Hepatocyte (in vitro differentiated cells): ENCODE measurements at regions not wholly inside any gene's neighbourhood (a gene's known extent, or its start where the extent isn't known, plus 50 kb on each side); places are given as distances from the start of the nearest gene placed in this dataset.

Source experiments
- DNase-seq: peaks from one replicate; pipeline ENCODE4 v3.0.0-alpha.2; 2016; ENCODE audit warnings: low spot score
- H2AFZ ChIP-seq: fragments of 200-600 bp; sonication (generic); 2 replicates; pipeline ENCODE4 v1.6.0; 2016; ENCODE audit warnings: antibody characterized with exemption, mild to moderate bottlenecking
- H3K27ac ChIP-seq: fragments of 200-600 bp; sonication (generic); 2 replicates; pipeline ENCODE4 v1.5.1; 2016; ENCODE audit warnings: mild to moderate bottlenecking
- H3K27me3 ChIP-seq: fragments of 200-600 bp; sonication (generic); 2 replicates; pipeline ENCODE4 v1.6.1; 2016
- H3K36me3 ChIP-seq: fragments of 200-600 bp; sonication (generic); replicated peaks from 2 replicates; pipeline ENCODE4 v1.5.1; 2016; ENCODE audit warnings: low read depth; ENCODE audit not compliant: insufficient read depth
- H3K4me1 ChIP-seq: fragments of 200-600 bp; sonication (generic); 2 replicates; pipeline ENCODE4 v1.5.1; 2016; ENCODE audit warnings: mild to moderate bottlenecking, moderate library complexity; ENCODE audit not compliant: insufficient read depth
- H3K4me2 ChIP-seq: fragments of 200-600 bp; sonication (generic); 2 replicates; pipeline ENCODE4 v1.6.0; 2016
- H3K4me3 ChIP-seq: fragments of 200-600 bp; sonication (generic); 2 replicates; pipeline ENCODE4 v1.5.1; 2016; ENCODE audit warnings: mild to moderate bottlenecking
- H3K79me2 ChIP-seq: fragments of 200-600 bp; sonication (generic); 2 replicates; pipeline ENCODE4 v1.6.0; 2017; ENCODE audit warnings: mild to moderate bottlenecking
- H3K9me2 ChIP-seq: fragments of 200-600 bp; sonication (generic); replicated peaks from 2 replicates; pipeline ENCODE4 v1.6.0; 2017; ENCODE audit warnings: mild to moderate bottlenecking; ENCODE audit not compliant: insufficient read depth
- H3K9me3 ChIP-seq: fragments of 200-600 bp; sonication (generic); 2 replicates; pipeline ENCODE4 v1.5.1; 2016; ENCODE audit warnings: low read depth, mild to moderate bottlenecking
- H4K20me1 ChIP-seq: fragments of 200-600 bp; sonication (generic); 2 replicates; pipeline ENCODE4 v1.6.0; 2016; ENCODE audit warnings: mild to moderate bottlenecking; ENCODE audit not compliant: insufficient read depth, poor library complexity, severe bottlenecking
- EZH2 ChIP-seq: fragments of 200-600 bp; sonication (generic); IDR thresholded peaks from 2 replicates; pipeline ENCODE4 v1.6.1; 2016; ENCODE audit warnings: antibody characterized with exemption, mild to moderate bottlenecking, borderline replicate concordance
- EZH2phosphoT487 ChIP-seq: fragments of 200-600 bp; sonication (generic); IDR thresholded peaks from one replicate; pipeline ENCODE4 v1.6.1; 2018; ENCODE audit warnings: antibody characterized with exemption, mild to moderate bottlenecking, low read depth, moderate library complexity; ENCODE audit not compliant: unreplicated experiment, severe bottlenecking
- WGBS: methylation state at CpG from one replicate; pipeline ENCODE4 v1.1.6; 2016; ENCODE audit warnings: low lambda C conversion rate; ENCODE audit errors: missing lambda C conversion rate; 5-methylcytosine and 5-hydroxymethylcytosine counted together
- TF ChIP-seq, protein P1 (sequence below): fragments of 200-600 bp; sonication (generic); IDR thresholded peaks from 2 replicates; pipeline ENCODE4 v1.5.1; 2016; ENCODE audit warnings: antibody characterized with exemption, mild to moderate bottlenecking; ENCODE audit not compliant: poor library complexity

GRCh38 chr7:86002858-86003257 is 640.9 kb upstream of the GRM3 start:
- no peaks in the 10 kb centered on the region for H3K79me2 ChIP-seq
- no peaks in the 10 kb centered on the region for H3K9me2 ChIP-seq
- TF ChIP-seq, protein P1, sequence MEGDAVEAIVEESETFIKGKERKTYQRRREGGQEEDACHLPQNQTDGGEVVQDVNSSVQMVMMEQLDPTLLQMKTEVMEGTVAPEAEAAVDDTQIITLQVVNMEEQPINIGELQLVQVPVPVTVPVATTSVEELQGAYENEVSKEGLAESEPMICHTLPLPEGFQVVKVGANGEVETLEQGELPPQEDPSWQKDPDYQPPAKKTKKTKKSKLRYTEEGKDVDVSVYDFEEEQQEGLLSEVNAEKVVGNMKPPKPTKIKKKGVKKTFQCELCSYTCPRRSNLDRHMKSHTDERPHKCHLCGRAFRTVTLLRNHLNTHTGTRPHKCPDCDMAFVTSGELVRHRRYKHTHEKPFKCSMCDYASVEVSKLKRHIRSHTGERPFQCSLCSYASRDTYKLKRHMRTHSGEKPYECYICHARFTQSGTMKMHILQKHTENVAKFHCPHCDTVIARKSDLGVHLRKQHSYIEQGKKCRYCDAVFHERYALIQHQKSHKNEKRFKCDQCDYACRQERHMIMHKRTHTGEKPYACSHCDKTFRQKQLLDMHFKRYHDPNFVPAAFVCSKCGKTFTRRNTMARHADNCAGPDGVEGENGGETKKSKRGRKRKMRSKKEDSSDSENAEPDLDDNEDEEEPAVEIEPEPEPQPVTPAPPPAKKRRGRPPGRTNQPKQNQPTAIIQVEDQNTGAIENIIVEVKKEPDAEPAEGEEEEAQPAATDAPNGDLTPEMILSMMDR = no peak
- TF ChIP-seq EZH2phosphoT487 (no peak), EZH2 (no peak)
- H3K27ac ChIP-seq = no peak overlapping the region
- H3K4me1 ChIP-seq = no peaks in the 10 kb centered on the region
- H3K27me3 ChIP-seq = no peaks in the 10 kb centered on the region
- no peak overlapping the region for H2AFZ ChIP-seq
- no peaks in the 10 kb centered on the region for H3K9me3 ChIP-seq
- no peaks in the 10 kb centered on the region for H3K36me3 ChIP-seq
- DNase-seq = no peak
- no peak overlapping the region for H3K4me2 ChIP-seq
- H4K20me1 ChIP-seq = no peaks in the 10 kb centered on the region
- H3K4me3 ChIP-seq = no peak overlapping the region

- TF ChIP-seq EZH2phosphoT487 = no peak
- Histone ChIP-seq H2AFZ (no peak overlapping the region), H3K27ac (no peak overlapping the region), H3K4me1 (no peaks in the 10 kb centered on the region), H3K4me3 (no peak overlapping the region), H3K4me2 (no peak overlapping the region), H3K27me3 (no peaks in the 10 kb centered on the region), H3K9me3 (no peaks in the 10 kb centered on the region), H3K9me2 (no peaks in the 10 kb centered on the region), H4K20me1 (no peaks in the 10 kb centered on the region), H3K36me3 (no peaks in the 10 kb centered on the region), H3K79me2 (no peaks in the 10 kb centered on the region)
- no peak for DNase-seq
Observed at GRCh38 chr7:85997515-85997914, 646.2 kb upstream of the GRM3 start.

DNA sequence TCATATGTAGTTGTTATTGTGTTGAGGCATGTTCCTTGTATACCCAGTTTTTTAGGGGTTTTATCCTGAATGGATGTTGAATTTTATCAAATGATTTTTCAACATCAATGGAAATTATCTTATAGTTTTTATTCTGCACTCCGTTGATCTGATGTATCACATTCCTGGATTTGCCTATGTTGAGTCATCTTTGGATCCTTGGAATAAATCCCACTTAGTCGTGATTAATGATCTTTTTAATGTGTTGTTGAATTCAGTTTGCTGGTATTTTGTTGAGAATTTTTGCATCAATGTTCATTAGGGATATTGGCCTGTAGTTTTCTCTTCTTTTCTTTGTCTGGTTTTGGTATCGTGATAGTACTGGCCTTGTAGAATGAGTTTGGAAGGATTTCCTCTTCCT is 648.6 kb upstream of the GRM3 start:
- H3K4me2 ChIP-seq = no peak overlapping the region
- no peak overlapping the region for H2AFZ ChIP-seq
- no peaks in the 10 kb centered on the region for H4K20me1 ChIP-seq
- no peaks in the 10 kb centered on the region for H3K36me3 ChIP-seq
- H3K9me2 ChIP-seq = no peaks in the 10 kb centered on the region
- no peaks in the 10 kb centered on the region for H3K27me3 ChIP-seq
- DNase-seq = no peak
- no peak overlapping the region for H3K27ac ChIP-seq
- 86% methylated on average over 3 of the region's 3 CpGs for WGBS
- no peak overlapping the region for H3K4me3 ChIP-seq
- no peaks in the 10 kb centered on the region for H3K4me1 ChIP-seq
- no peaks in the 10 kb centered on the region for H3K9me3 ChIP-seq
- TF ChIP-seq EZH2phosphoT487 (no peak), EZH2 (no peak)
- TF ChIP-seq, protein P1 = no peak
- no peaks in the 10 kb centered on the region for H3K79me2 ChIP-seq

DNA sequence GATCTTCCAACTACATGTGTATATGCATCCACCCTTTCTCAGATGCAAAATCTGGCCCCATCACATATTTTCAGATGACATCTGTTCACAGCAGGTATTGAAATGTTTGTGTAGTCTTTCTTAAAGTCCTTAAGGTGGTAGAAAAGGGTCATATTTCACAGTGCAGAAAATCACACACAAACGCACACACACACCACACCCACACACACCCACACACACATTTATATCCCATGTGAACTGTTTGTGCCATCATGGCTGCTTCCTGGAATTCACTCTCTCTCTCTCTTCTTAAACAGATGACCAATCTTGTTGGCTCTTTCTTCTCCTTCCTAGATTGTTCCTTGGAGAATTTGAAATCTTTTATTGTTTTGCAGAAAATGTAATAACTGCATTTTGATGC is 663.0 kb upstream of the GRM3 start:
- 73% methylated on average over 1 of the region's 1 CpG for WGBS

More for the DNA sequence above, 663.0 kb upstream of the GRM3 start:
- Histone ChIP-seq H3K4me3 (no peak overlapping the region), H3K27ac (no peak overlapping the region), H3K79me2 (no peaks in the 10 kb centered on the region), H4K20me1 (no peaks in the 10 kb centered on the region), H3K36me3 (no peaks in the 10 kb centered on the region), H3K9me3 (no peaks in the 10 kb centered on the region), H3K9me2 (no peaks in the 10 kb centered on the region), H2AFZ (no peak overlapping the region), H3K27me3 (no peaks in the 10 kb centered on the region), H3K4me1 (no peaks in the 10 kb centered on the region), H3K4me2 (no peak overlapping the region)
- DNase-seq = no peak
- no peak for TF ChIP-seq EZH2
- TF ChIP-seq EZH2phosphoT487 = no peak
- TF ChIP-seq, protein P1 = no peak
